HEK293T (cell line): ENCODE measurements at regions not wholly inside any gene's neighbourhood (a gene's known extent, or its start where the extent isn't known, plus 50 kb on each side); places are given as distances from the start of the nearest gene placed in this dataset.

Experiments used
- CTCF ChIA-PET: fragments of 350-600 bp; formaldehyde crosslinking; extraction: SDS; loops from one replicate; lab custom pipeline; 2021; ENCODE audit warnings: antibody characterized with exemption, inconsistent platforms; lab: Yijun Ruan, JAX
- POLR2A ChIA-PET: fragments of 350-600 bp; formaldehyde crosslinking; extraction: SDS; loops from one replicate; lab custom pipeline; 2020; ENCODE audit warnings: antibody characterized with exemption, inconsistent platforms; lab: Yijun Ruan, JAX
- DNase-seq: peaks from one replicate; pipeline ENCODE4 v3.0.0; 2012; ENCODE audit warnings: mixed read lengths; ENCODE audit errors: extremely low spot score
- ARNT ChIP-seq: fragments of 450-650 bp; IDR thresholded peaks from 2 replicates; pipeline ENCODE4 v1.6.1; 2017; ENCODE audit warnings: mild to moderate bottlenecking
- BHLHE40 ChIP-seq: fragments of 450-650 bp; IDR thresholded peaks from 2 replicates; pipeline ENCODE4 v1.6.1; 2016; ENCODE audit warnings: mild to moderate bottlenecking, moderate library complexity, borderline replicate concordance
- CTBP1 ChIP-seq: fragments of 450-650 bp; IDR thresholded peaks from 2 replicates; pipeline ENCODE4 v1.6.1; 2016; ENCODE audit warnings: borderline replicate concordance
- ELF4 ChIP-seq: fragments of 450-650 bp; IDR thresholded peaks from 2 replicates; pipeline ENCODE4 v1.6.1; 2017; ENCODE audit warnings: antibody characterized with exemption
- FOXA1 ChIP-seq: fragments of 450-650 bp; IDR thresholded peaks from 2 replicates; pipeline ENCODE4 v1.6.1; 2016; ENCODE audit warnings: mild to moderate bottlenecking
- FOXK2 ChIP-seq: fragments of 450-650 bp; IDR thresholded peaks from 2 replicates; pipeline ENCODE4 v1.6.1; 2016; ENCODE audit warnings: mild to moderate bottlenecking
- FOXM1 ChIP-seq: fragments of 450-650 bp; IDR thresholded peaks from 2 replicates; pipeline ENCODE4 v1.6.1; 2017; ENCODE audit warnings: mild to moderate bottlenecking, borderline replicate concordance
- HDGF ChIP-seq: fragments of 450-650 bp; IDR thresholded peaks from 2 replicates; pipeline ENCODE4 v1.6.1; 2017; ENCODE audit warnings: antibody characterized with exemption, borderline replicate concordance
- L3MBTL2 ChIP-seq: fragments of 450-650 bp; conservative IDR thresholded peaks from 2 replicates; pipeline ENCODE4 v1.6.1; 2016; ENCODE audit warnings: mild to moderate bottlenecking
- LEF1 ChIP-seq: fragments of 450-650 bp; IDR thresholded peaks from 2 replicates; pipeline ENCODE4 v1.6.1; 2017; ENCODE audit warnings: mild to moderate bottlenecking, borderline replicate concordance
- NFRKB ChIP-seq: fragments of 450-650 bp; IDR thresholded peaks from 2 replicates; pipeline ENCODE4 v1.6.1; 2016; ENCODE audit warnings: mild to moderate bottlenecking, moderate library complexity
- PKNOX1 ChIP-seq: fragments of 450-650 bp; IDR thresholded peaks from 2 replicates; pipeline ENCODE4 v1.6.1; 2016
- SP1 ChIP-seq: fragments of 450-650 bp; IDR thresholded peaks from 2 replicates; pipeline ENCODE4 v1.6.1; 2017
- SUZ12 ChIP-seq: fragments of 450-650 bp; IDR thresholded peaks from 2 replicates; pipeline ENCODE4 v1.6.1; 2016; ENCODE audit warnings: mild to moderate bottlenecking
- TARDBP ChIP-seq: fragments of 450-650 bp; IDR thresholded peaks from 2 replicates; pipeline ENCODE4 v1.6.1; 2016
- ZNF384 ChIP-seq: fragments of 450-650 bp; IDR thresholded peaks from 2 replicates; pipeline ENCODE4 v1.6.1; 2016

- TF ChIP-seq FOXA1, result no peak
- no peak for TF ChIP-seq HDGF
- no peak for TF ChIP-seq CTBP1
- TF ChIP-seq ARNT, result no peak
- TF ChIP-seq TARDBP, result no peak
- no peak for TF ChIP-seq NFRKB
- TF ChIP-seq ZNF384, result no peak
- TF ChIP-seq SUZ12, result no peak
- TF ChIP-seq SP1, result no peak
- TF ChIP-seq L3MBTL2, result no peak
- TF ChIP-seq PKNOX1, result no peak
- no peak for TF ChIP-seq FOXK2
- no peak for TF ChIP-seq ELF4
- TF ChIP-seq FOXM1, result no peak
- no peak for TF ChIP-seq BHLHE40
- POLR2A ChIA-PET, result no interaction called here
- CTCF ChIA-PET, result no interaction called here
- no peak for DNase-seq
Observed at GRCh38 chr11:105202422-105202821, 62.9 kb upstream of the CARD18 start.

- ChIA-PET CTCF (no interaction called here), POLR2A (no interaction called here)
- no peak for TF ChIP-seq FOXA1
- no peak for TF ChIP-seq TARDBP
- TF ChIP-seq ZNF384, result no peak
- TF ChIP-seq LEF1, result no peak
- no peak for TF ChIP-seq SP1
- no peak for TF ChIP-seq NFRKB
- TF ChIP-seq PKNOX1, result no peak
- no peak for TF ChIP-seq FOXM1
- TF ChIP-seq ARNT, result no peak
- DNase-seq, result no peak
Observed at GRCh38 chr11:105201166-105201565, 61.6 kb upstream of the CARD18 start.

DNA sequence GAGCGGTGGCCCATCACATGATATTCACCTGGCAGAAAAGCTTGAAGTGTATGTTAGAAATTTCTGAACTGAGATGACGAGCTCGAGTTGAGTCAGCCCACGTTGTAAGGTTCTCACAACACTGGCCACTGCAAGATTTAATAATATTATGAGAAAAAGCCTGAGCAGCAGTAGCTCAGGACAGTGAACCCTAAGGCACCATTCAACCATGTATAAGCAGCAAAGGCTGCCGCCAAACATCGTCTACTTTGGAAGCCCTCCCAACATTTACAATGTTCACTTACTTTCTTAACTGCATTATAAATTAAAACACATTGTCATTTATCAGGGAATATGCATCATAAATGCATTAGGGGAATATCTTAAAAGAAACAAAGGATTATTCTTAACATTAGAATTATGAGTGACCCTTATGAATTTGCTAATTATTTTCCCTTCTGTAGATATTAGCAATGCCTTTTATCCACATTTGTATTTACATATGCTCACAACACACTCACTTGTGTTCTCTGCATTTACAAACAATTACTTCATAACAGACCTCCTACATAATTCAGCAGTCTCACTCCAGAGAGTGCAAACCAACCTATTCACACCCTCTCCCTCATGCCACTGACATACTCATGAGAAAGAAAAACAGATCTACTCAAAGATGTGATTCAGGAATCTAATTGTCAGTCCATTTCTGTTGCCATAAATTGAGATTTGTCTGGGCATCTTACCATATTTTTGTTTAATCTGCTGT lies 57.7 kb upstream of the CARD18 start:
- ChIA-PET CTCF (no interaction called here), POLR2A (no interaction called here)
- DNase-seq, result no peak
- no peak for TF ChIP-seq ELF4

GRCh38 chr11:105193260-105193659 lies 53.7 kb upstream of the CARD18 start:
- TF ChIP-seq HDGF, result no peak
- no peak for TF ChIP-seq LEF1
- no peak for TF ChIP-seq PKNOX1
- no peak for TF ChIP-seq BHLHE40
- TF ChIP-seq SUZ12, result no peak
- TF ChIP-seq FOXK2, result no peak
- TF ChIP-seq L3MBTL2, result no peak
- no peak for DNase-seq
- ChIA-PET CTCF (no interaction called here), POLR2A (no interaction called here)

GRCh38 chr11:105192115-105192514 lies 52.5 kb upstream of the CARD18 start:
- CTCF ChIA-PET, result no interaction called here
- POLR2A ChIA-PET, result no interaction called here
- TF ChIP-seq FOXM1 (no peak), SP1 (no peak)
- DNase-seq, result no peak

DNA sequence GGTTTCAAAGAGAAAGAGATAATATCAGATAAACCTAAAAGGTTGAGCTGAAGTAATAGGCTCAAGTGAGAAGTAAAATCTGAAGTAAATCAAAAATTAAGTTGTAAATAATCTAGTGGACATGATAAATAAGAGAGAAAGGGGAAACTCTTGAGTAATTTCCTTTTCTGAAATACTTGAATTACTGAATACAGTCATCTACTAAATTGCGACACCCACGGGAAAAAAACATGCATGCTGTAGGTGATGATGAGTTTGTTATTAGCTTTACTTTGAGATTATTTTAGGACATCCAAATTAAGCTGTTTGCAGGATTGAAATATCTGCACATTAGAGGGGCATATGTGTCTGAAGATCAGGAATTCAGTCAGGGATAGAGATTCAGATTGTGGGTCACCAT lies 50.0 kb upstream of the CARD18 start:
- TF ChIP-seq FOXM1 (no peak), NFRKB (no peak), L3MBTL2 (no peak), TARDBP (no peak), BHLHE40 (no peak)
- CTCF ChIA-PET, result no interaction called here
- POLR2A ChIA-PET, result no interaction called here
- no peak for DNase-seq
